ENCODE measurements at regions not wholly inside any gene's neighbourhood (a gene's known extent, or its start where the extent isn't known, plus 50 kb on each side); places are given as distances from the start of the nearest gene placed in this dataset.

DNA sequence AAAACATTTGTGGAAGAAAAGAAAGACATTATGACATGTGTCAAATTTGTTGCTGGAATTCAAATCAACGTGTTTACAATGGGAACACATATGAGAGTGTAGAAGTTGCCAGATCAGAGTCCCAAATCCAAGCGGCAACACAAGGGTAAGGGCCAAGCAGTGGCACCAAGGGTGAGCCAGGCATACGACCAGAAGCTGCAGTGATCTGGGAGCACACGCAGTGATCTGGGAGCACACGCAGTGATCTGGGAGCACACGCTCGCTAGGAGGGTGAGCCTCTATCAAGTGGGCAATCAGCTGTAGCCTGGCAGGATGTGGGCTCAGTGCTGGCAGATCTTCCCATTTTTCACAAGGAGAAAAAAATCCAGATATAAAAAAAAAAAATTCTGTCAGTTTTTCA, 148.2 kb downstream of the TLE3 start:
- DNase-seq (ENCODE audit: low spot score in 2 of 2): no peak
- H3K36me3 ChIP-seq: no peaks in the 10 kb centered on the region
- no peaks in the 10 kb centered on the region for H3K4me1 ChIP-seq
- TF ChIP-seq, protein P1, sequence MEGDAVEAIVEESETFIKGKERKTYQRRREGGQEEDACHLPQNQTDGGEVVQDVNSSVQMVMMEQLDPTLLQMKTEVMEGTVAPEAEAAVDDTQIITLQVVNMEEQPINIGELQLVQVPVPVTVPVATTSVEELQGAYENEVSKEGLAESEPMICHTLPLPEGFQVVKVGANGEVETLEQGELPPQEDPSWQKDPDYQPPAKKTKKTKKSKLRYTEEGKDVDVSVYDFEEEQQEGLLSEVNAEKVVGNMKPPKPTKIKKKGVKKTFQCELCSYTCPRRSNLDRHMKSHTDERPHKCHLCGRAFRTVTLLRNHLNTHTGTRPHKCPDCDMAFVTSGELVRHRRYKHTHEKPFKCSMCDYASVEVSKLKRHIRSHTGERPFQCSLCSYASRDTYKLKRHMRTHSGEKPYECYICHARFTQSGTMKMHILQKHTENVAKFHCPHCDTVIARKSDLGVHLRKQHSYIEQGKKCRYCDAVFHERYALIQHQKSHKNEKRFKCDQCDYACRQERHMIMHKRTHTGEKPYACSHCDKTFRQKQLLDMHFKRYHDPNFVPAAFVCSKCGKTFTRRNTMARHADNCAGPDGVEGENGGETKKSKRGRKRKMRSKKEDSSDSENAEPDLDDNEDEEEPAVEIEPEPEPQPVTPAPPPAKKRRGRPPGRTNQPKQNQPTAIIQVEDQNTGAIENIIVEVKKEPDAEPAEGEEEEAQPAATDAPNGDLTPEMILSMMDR (IDR thresholded peaks at IDR 0.05): no peak
- TF ChIP-seq POLR2A (IDR thresholded peaks at IDR 0.05): no peak
- no peak for TF ChIP-seq POLR2AphosphoS5 (IDR thresholded peaks at IDR 0.05)
- no peak overlapping the region for H3K27ac ChIP-seq
- no peak overlapping the region for H3K4me3 ChIP-seq
- H3K27me3 ChIP-seq: no peaks in the 10 kb centered on the region
- no peaks in the 10 kb centered on the region for H3K9me3 ChIP-seq
- intact Hi-C loops (cut with DNase I; ENCODE audit: low total_unique reads): no loop called here

GRCh38 chr15:69951256-69951897, 146.3 kb downstream of the TLE3 start:
- H3K4me3 ChIP-seq: no peak overlapping the region

DNA sequence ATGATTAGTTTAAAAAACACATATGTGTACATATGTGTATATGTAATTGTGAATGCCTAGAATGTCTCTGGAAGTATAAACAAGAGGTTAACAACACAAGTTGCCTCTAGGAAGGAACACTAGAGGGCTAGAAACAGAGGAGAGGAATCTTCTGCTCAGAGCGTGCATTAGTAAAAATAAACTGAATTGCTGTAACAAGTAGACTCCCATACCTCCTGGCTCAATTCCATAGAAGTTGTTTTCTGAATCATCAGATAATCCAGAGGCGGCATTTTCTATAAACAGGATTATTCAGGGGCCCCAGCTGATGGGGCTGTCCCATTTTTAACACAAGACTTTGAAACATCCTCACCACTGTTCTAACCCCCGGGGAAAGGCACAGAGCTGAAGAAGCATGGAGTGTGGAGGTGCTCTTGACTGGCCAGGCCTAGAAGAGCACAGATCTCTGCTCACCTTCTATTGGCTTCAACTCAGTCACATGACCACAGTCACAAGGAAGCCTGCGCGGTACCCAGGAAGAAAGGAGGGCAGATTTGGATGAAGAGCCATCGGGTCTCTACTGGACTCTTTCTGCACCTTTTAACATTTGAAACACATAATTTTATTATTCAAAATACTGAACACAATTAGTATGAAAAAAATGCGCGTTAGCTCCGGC, 145.7 kb downstream of the TLE3 start:
- Histone ChIP-seq H3K36me3 (no peaks in the 10 kb centered on the region), H3K27ac (no peak overlapping the region), H3K9me3 (no peaks in the 10 kb centered on the region), H3K4me3 (no peak overlapping the region), H3K4me1 (no peaks in the 10 kb centered on the region), H3K27me3 (no peaks in the 10 kb centered on the region)
- intact Hi-C loops (cut with DNase I; ENCODE audit: low total_unique reads): no loop called here
- DNase-seq (ENCODE audit: low spot score in 2 of 2): no peak
- no peak for TF ChIP-seq POLR2AphosphoS5 (IDR thresholded peaks at IDR 0.05)
- TF ChIP-seq POLR2A (IDR thresholded peaks at IDR 0.05): no peak
- TF ChIP-seq, protein P1 (IDR thresholded peaks at IDR 0.05): no peak

More at GRCh38 chr15:69951256-69951897, 146.3 kb downstream of the TLE3 start:
- intact Hi-C loops (cut with DNase I; ENCODE audit: low total_unique reads): no loop called here
- no peak for DNase-seq (ENCODE audit: low spot score in 2 of 2)
- no peak for TF ChIP-seq POLR2A (IDR thresholded peaks at IDR 0.05)
- TF ChIP-seq, protein P1 (IDR thresholded peaks at IDR 0.05): no peak
- no peak for TF ChIP-seq POLR2AphosphoS5 (IDR thresholded peaks at IDR 0.05)
- Histone ChIP-seq H3K4me1 (no peaks in the 10 kb centered on the region), H3K27ac (no peak overlapping the region), H3K9me3 (no peaks in the 10 kb centered on the region), H3K27me3 (no peaks in the 10 kb centered on the region), H3K36me3 (no peaks in the 10 kb centered on the region)

DNA sequence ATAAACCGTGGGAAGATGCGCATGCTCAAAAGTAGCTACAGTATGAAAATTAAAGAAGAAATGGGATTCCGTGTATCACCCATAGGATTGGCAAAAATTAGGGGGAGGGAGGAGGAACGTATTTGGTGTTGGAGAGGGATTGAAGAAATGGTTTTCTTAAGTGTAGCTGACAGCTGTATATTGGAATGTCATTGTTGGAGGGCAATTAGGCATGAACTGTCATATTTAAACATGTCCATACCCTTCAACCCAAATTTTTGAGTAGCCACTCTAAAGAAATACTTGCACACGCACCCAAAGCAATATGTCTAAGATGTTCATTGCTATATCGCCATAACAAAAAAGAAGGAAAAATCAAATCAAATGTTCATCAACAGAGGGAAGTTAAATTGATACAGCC, 144.7 kb downstream of the TLE3 start:
- intact Hi-C loops (cut with DNase I; ENCODE audit: low total_unique reads): no loop called here
- DNase-seq (ENCODE audit: low spot score in 2 of 2): no peak

GRCh38 chr15:69953816-69954215, 143.9 kb downstream of the TLE3 start:
- Histone ChIP-seq H3K36me3 (no peaks in the 10 kb centered on the region), H3K4me3 (no peak overlapping the region), H3K27me3 (no peaks in the 10 kb centered on the region), H3K27ac (no peak overlapping the region), H3K9me3 (no peaks in the 10 kb centered on the region), H3K4me1 (no peaks in the 10 kb centered on the region)
- no peak for DNase-seq (ENCODE audit: low spot score in 2 of 2)
- intact Hi-C loops (cut with DNase I; ENCODE audit: low total_unique reads): no loop called here
- TF ChIP-seq POLR2AphosphoS5 (IDR thresholded peaks at IDR 0.05) (no peak), POLR2A (IDR thresholded peaks at IDR 0.05) (no peak)
- TF ChIP-seq, protein P1 (IDR thresholded peaks at IDR 0.05): no peak

More for the DNA sequence above, 144.7 kb downstream of the TLE3 start:
- H3K27me3 ChIP-seq: no peaks in the 10 kb centered on the region
- H3K4me1 ChIP-seq: no peaks in the 10 kb centered on the region
- TF ChIP-seq, protein P1 (IDR thresholded peaks at IDR 0.05): no peak
- TF ChIP-seq POLR2A (IDR thresholded peaks at IDR 0.05): no peak
- no peak for TF ChIP-seq POLR2AphosphoS5 (IDR thresholded peaks at IDR 0.05)
- H3K36me3 ChIP-seq: no peaks in the 10 kb centered on the region
- H3K9me3 ChIP-seq: no peaks in the 10 kb centered on the region
- H3K27ac ChIP-seq: no peak overlapping the region
- H3K4me3 ChIP-seq: no peak overlapping the region
